ENCODE measurements at regions not wholly inside any gene's neighbourhood (a gene's known extent, or its start where the extent isn't known, plus 50 kb on each side); places are given as distances from the start of the nearest gene placed in this dataset.
"Not testable (repeated sequence)": the region's sequence is repeated elsewhere in the genome, so short reads cannot be mapped to it uniquely, and the experiment has no call there.

GRCh38 chr1:70747123-70747522, 300.5 kb downstream of the PTGER3 start:
- DNase-seq (ENCODE audit: low read depth in 3 of 3), result not testable (repeated sequence)

- DNase-seq (ENCODE audit: low read depth in 3 of 3), result not testable (repeated sequence)
These were observed 295.8 kb downstream of the PTGER3 start for GRCh38 chr1:70751676-70752287.

GRCh38 chr1:70754701-70755100, 292.9 kb downstream of the PTGER3 start:
- DNase-seq (ENCODE audit: low read depth in 3 of 3), result no peak

GRCh38 chr1:70760154-70760553, 287.5 kb downstream of the PTGER3 start:
- DNase-seq (ENCODE audit: low read depth in 3 of 3), result no peak

GRCh38 chr1:70762386-70762785, 285.2 kb downstream of the PTGER3 start:
- DNase-seq (ENCODE audit: low read depth in 3 of 3), result no peak

GRCh38 chr1:70764747-70765146, 282.9 kb downstream of the PTGER3 start:
- DNase-seq (ENCODE audit: low read depth in 3 of 3), result no peak

GRCh38 chr1:70767377-70767776, 280.2 kb downstream of the PTGER3 start:
- no peak for DNase-seq (ENCODE audit: low read depth in 3 of 3)

GRCh38 chr1:70768216-70768615, 279.4 kb downstream of the PTGER3 start:
- no peak for DNase-seq (ENCODE audit: low read depth in 3 of 3)

- no peak for DNase-seq (ENCODE audit: low read depth in 3 of 3)
These were observed 269.4 kb downstream of the PTGER3 start for GRCh38 chr1:70778056-70778762.

- DNase-seq (ENCODE audit: low read depth in 3 of 3), result no peak
These were observed 268.7 kb downstream of the PTGER3 start for GRCh38 chr1:70778934-70779333.

- DNase-seq (ENCODE audit: low read depth in 3 of 3), result no peak
These were observed 268.0 kb downstream of the PTGER3 start for GRCh38 chr1:70779571-70779970.

- DNase-seq (ENCODE audit: low read depth in 3 of 3), result no peak
These were observed 262.3 kb downstream of the PTGER3 start for GRCh38 chr1:70785287-70785686.

- no peak for DNase-seq (ENCODE audit: low read depth in 3 of 3)
These were observed 257.2 kb downstream of the PTGER3 start for GRCh38 chr1:70790232-70790923.

- DNase-seq (ENCODE audit: low read depth in 3 of 3), result not testable (repeated sequence)
These were observed 252.6 kb downstream of the PTGER3 start for GRCh38 chr1:70795064-70795463.

- not testable (repeated sequence) for DNase-seq (ENCODE audit: low read depth in 3 of 3)
These were observed 251.3 kb downstream of the PTGER3 start for GRCh38 chr1:70796298-70796697.

- not testable (repeated sequence) for DNase-seq (ENCODE audit: low read depth in 3 of 3)
These were observed 245.0 kb downstream of the PTGER3 start for GRCh38 chr1:70802625-70803024.

- no peak for DNase-seq (ENCODE audit: low read depth in 3 of 3)
These were observed 242.0 kb downstream of the PTGER3 start for GRCh38 chr1:70805641-70806040.

GRCh38 chr1:70807088-70807664, 240.4 kb downstream of the PTGER3 start:
- no peak for DNase-seq (ENCODE audit: low read depth in 3 of 3)

- no peak for DNase-seq (ENCODE audit: low read depth in 3 of 3)
These were observed 238.5 kb downstream of the PTGER3 start for GRCh38 chr1:70809069-70809468.

GRCh38 chr1:70811815-70812214, 235.8 kb downstream of the PTGER3 start:
- no peak for DNase-seq (ENCODE audit: low read depth in 3 of 3)

- DNase-seq (ENCODE audit: low read depth in 3 of 3), result no peak
These were observed 235.0 kb downstream of the PTGER3 start for GRCh38 chr1:70812442-70813109.

GRCh38 chr1:70818401-70818800, 229.2 kb downstream of the PTGER3 start:
- DNase-seq (ENCODE audit: low read depth in 3 of 3), result no peak

Data from stimulated activated CD4-positive, alpha-beta T cell treated with anti-CD3 and anti-CD28 coated beads, TNF-alpha, amount 100 ng/mL, for 24 hours (primary cell).